NCI-H345 (cell line): ENCODE measurements at regions not wholly inside any gene's neighbourhood (a gene's known extent, or its start where the extent isn't known, plus 50 kb on each side); places are given as distances from the start of the nearest gene placed in this dataset.
"Not testable (repeated sequence)": the region's sequence is repeated elsewhere in the genome, so short reads cannot be mapped to it uniquely, and the experiment has no call there.

Experiments
- DNase-seq: peaks from one replicate; lab custom pipeline; 2025; lab: John Stamatoyannopoulos, UW

GRCh38 chr6:26234421-26235301, 130.3 kb upstream of the BTN3A2 start:
- peak; percentile 76 for DNase-seq

GRCh38 chr6:26235302-26235670, 129.7 kb upstream of the BTN3A2 start:
- no peak for DNase-seq

GRCh38 chr6:26239415-26239814, 125.6 kb upstream of the BTN3A2 start:
- not testable (repeated sequence) for DNase-seq

GRCh38 chr6:26240157-26241032, 124.6 kb upstream of the BTN3A2 start:
- DNase-seq, result no peak

GRCh38 chr6:26241033-26241895, 123.7 kb upstream of the BTN3A2 start:
- no peak for DNase-seq

- DNase-seq, result no peak
These were observed 121.9 kb upstream of the BTN3A2 start for GRCh38 chr6:26243132-26243531.

GRCh38 chr6:26243752-26244151, 121.2 kb upstream of the BTN3A2 start:
- DNase-seq, result peak; percentile 42

- DNase-seq, result no peak
These were observed 118.9 kb upstream of the BTN3A2 start for GRCh38 chr6:26246058-26246457.

- no peak for DNase-seq
These were observed 118.4 kb upstream of the BTN3A2 start for GRCh38 chr6:26246553-26246952.

- DNase-seq, result peak; percentile 73
These were observed 115.4 kb upstream of the BTN3A2 start for GRCh38 chr6:26249707-26249956.

- peak; percentile 92 for DNase-seq
These were observed 114.9 kb upstream of the BTN3A2 start for GRCh38 chr6:26249957-26250697.

- peak; percentile 84 for DNase-seq
These were observed 114.3 kb upstream of the BTN3A2 start for GRCh38 chr6:26250698-26251044.

- DNase-seq, result peak; percentile 93
These were observed 113.5 kb upstream of the BTN3A2 start for GRCh38 chr6:26251354-26252076.

- DNase-seq, result no peak
These were observed 112.9 kb upstream of the BTN3A2 start for GRCh38 chr6:26252077-26252472.

- no peak for DNase-seq
These were observed 110.3 kb upstream of the BTN3A2 start for GRCh38 chr6:26254724-26255123.

GRCh38 chr6:26257272-26257671, 107.7 kb upstream of the BTN3A2 start:
- no peak for DNase-seq

GRCh38 chr6:26258212-26258977, 106.6 kb upstream of the BTN3A2 start:
- no peak for DNase-seq

- DNase-seq, result no peak
These were observed 104.8 kb upstream of the BTN3A2 start for GRCh38 chr6:26260110-26260637.

- DNase-seq, result no peak
These were observed 104.1 kb upstream of the BTN3A2 start for GRCh38 chr6:26260725-26261490.
